GM12878 (cell line): ENCODE measurements at regions not wholly inside any gene's neighbourhood (a gene's known extent, or its start where the extent isn't known, plus 50 kb on each side); places are given as distances from the start of the nearest gene placed in this dataset.

Experiments used
- ATAC-seq: fragments of 200-7000 bp; cut with Tn5 transposase; 3 replicates; pipeline ENCODE4 v1.9.1; 2020; ENCODE audit warnings: mild to moderate bottlenecking, moderate library complexity
- BruUV-seq: library from RNA; stranded (reverse); fragments of 400-500 nt; replicated peaks from 2 replicates; lab custom pipeline; 2021; lab: Mats Ljungman, UMichigan
- CTCF ChIA-PET: fragments of 300-600 bp; sonication (Branson Sonifier 250); formaldehyde crosslinking; extraction: SDS; loops from one replicate; lab custom pipeline; 2021; ENCODE audit warnings: inconsistent platforms; lab: Yijun Ruan, JAX
- POLR2A ChIA-PET: fragments of 350-600 bp; formaldehyde crosslinking; extraction: SDS; loops from one replicate; lab custom pipeline; 2021; ENCODE audit warnings: inconsistent platforms; lab: Charles Lee
- RAD21 ChIA-PET: fragments of 300-600 bp; sonication (Branson Sonifier 250); formaldehyde crosslinking; loops from one replicate; lab custom pipeline; 2023; ENCODE audit warnings: antibody characterized with exemption; ENCODE audit not compliant: unreplicated experiment; lab: Charles Lee
- SMC1A ChIA-PET: fragments of 300-600 bp; sonication (Branson Sonifier 250); formaldehyde crosslinking; loops from one replicate; lab custom pipeline; 2023; ENCODE audit not compliant: unreplicated experiment, uncharacterized antibody; lab: Charles Lee
- DNase-seq: peaks from one replicate; pipeline ENCODE4 v3.0.0-alpha.2; 2011; ENCODE audit warnings: low read depth, low spot score
- FAIRE-seq: peaks from 3 replicates; lab custom pipeline; 2011; peaks lifted over from hg19 to GRCh38; lab: Jason Lieb, UNC
- H2AFZ ChIP-seq: 2 replicates; pipeline ENCODE4 v1.6.0; 2011; ENCODE audit warnings: low read depth, low read length, control low read depth; ENCODE audit not compliant: control insufficient read depth
- H3K27ac ChIP-seq: 2 replicates; pipeline ENCODE4 v1.5.1; 2011; ENCODE audit warnings: control low read depth; ENCODE audit not compliant: control insufficient read depth, insufficient read depth
- H3K27me3 ChIP-seq, 2 experiments: replicated peaks in 1 of 2; 2 replicates each; pipeline versions ENCODE4 v1.6.0 to v1.6.1; 2011; ENCODE audit warnings: low read length in 1 of 2; ENCODE audit not compliant: control insufficient read depth in 2 of 2, insufficient read depth in 2 of 2
- H3K36me3 ChIP-seq, 2 experiments: 2 replicates each; pipeline ENCODE4 v1.5.1; 2011; ENCODE audit warnings: low read length in 1 of 2; ENCODE audit not compliant: control insufficient read depth in 2 of 2, insufficient read depth in 2 of 2
- H3K4me1 ChIP-seq: 2 replicates; pipeline ENCODE4 v1.6.1; 2011; ENCODE audit warnings: mild to moderate bottlenecking, low read length, moderate library complexity, mixed read lengths; ENCODE audit not compliant: control insufficient read depth, insufficient read depth
- H3K4me2 ChIP-seq: 2 replicates; pipeline ENCODE4 v1.6.0; 2011; ENCODE audit warnings: control low read depth; ENCODE audit not compliant: control insufficient read depth, insufficient read depth
- H3K4me3 ChIP-seq: fragments of 200-600 bp; sonication (generic); 2 replicates; pipeline ENCODE4 v1.5.1; 2016
- H3K79me2 ChIP-seq: 2 replicates; pipeline ENCODE4 v1.6.0; 2011; ENCODE audit warnings: low read length; ENCODE audit not compliant: control insufficient read depth, insufficient read depth
- H3K9ac ChIP-seq: 2 replicates; pipeline ENCODE4 v1.8.0; 2011; ENCODE audit warnings: low read length, control low read depth, mixed read lengths; ENCODE audit not compliant: control insufficient read depth, insufficient read depth
- H3K9me3 ChIP-seq: replicated peaks from 3 replicates; pipeline ENCODE4 v1.5.1; 2011; ENCODE audit warnings: mild to moderate bottlenecking, low read length; ENCODE audit not compliant: control insufficient read depth, insufficient read depth
- H4K20me1 ChIP-seq: 2 replicates; pipeline ENCODE4 v1.6.0; 2011; ENCODE audit not compliant: control insufficient read depth, insufficient read depth
- ASH2L ChIP-seq: fragments of 300-600, 200-600 bp; sonication (generic); IDR thresholded peaks from 2 replicates; pipeline ENCODE4 v1.6.1; 2017; ENCODE audit warnings: low read depth, mild to moderate bottlenecking, borderline replicate concordance
- BACH1 ChIP-seq: fragments of 450-650 bp; IDR thresholded peaks from 2 replicates; pipeline ENCODE4 v1.6.1; 2017; ENCODE audit warnings: mild to moderate bottlenecking, borderline replicate concordance
- BCL11A ChIP-seq: IDR thresholded peaks from 2 replicates; pipeline ENCODE4 v1.6.1; 2011; ENCODE audit warnings: low read depth, low read length
- CEBPB ChIP-seq, 2 experiments: fragments of 150-350 bp in 1 of 2; IDR thresholded peaks; 2 replicates each; pipeline ENCODE4 v1.6.1; 2012 to 2014; ENCODE audit warnings: low read depth in 2 of 2, low read length in 2 of 2, borderline replicate concordance in 1 of 2, inconsistent platforms in 1 of 2
- ETV6 ChIP-seq, 2 experiments: fragments of 450-650 bp in 1 of 2; IDR thresholded peaks in 1 of 2; conservative IDR thresholded peaks in 1 of 2; 2 replicates each; pipeline ENCODE4 v1.6.1; 2014; ENCODE audit warnings: antibody characterized with exemption in 1 of 2, borderline replicate concordance in 1 of 2, low read depth in 1 of 2, mild to moderate bottlenecking in 1 of 2, moderate library complexity in 1 of 2
- EZH2 ChIP-seq: IDR thresholded peaks from 2 replicates; pipeline ENCODE4 v1.6.1; 2012; ENCODE audit warnings: low read depth, mild to moderate bottlenecking, control low read depth, inconsistent platforms, low read length, borderline replicate concordance; ENCODE audit not compliant: control insufficient read depth
- FOXM1 ChIP-seq: IDR thresholded peaks from 2 replicates; pipeline ENCODE4 v1.6.1; 2012; ENCODE audit warnings: low read depth, mild to moderate bottlenecking, inconsistent platforms, low read length, moderate library complexity
- HDGF ChIP-seq: fragments of 450-650 bp; IDR thresholded peaks from 2 replicates; pipeline ENCODE4 v1.6.1; 2016; ENCODE audit warnings: antibody characterized with exemption
- HSF1 ChIP-seq: fragments of 150-350 bp; IDR thresholded peaks from 2 replicates; pipeline ENCODE4 v1.6.1; 2014; ENCODE audit warnings: mild to moderate bottlenecking, low read depth, low read length
- MTA2 ChIP-seq: fragments of 450-650 bp; IDR thresholded peaks from 2 replicates; pipeline ENCODE4 v1.6.1; 2016; ENCODE audit warnings: low read depth, mild to moderate bottlenecking, moderate library complexity
- MYB ChIP-seq: fragments of 150-350 bp; IDR thresholded peaks from 2 replicates; pipeline ENCODE4 v1.6.1; 2014; ENCODE audit warnings: mild to moderate bottlenecking, low read depth, low read length, borderline replicate concordance
- NR2C2 ChIP-seq: IDR thresholded peaks from 2 replicates; pipeline ENCODE4 v1.6.1; 2011; ENCODE audit warnings: borderline replicate concordance, low read depth; ENCODE audit not compliant: control insufficient read depth, insufficient read length
- NR2F1 ChIP-seq: fragments of 450-650 bp; conservative IDR thresholded peaks from 2 replicates; pipeline ENCODE4 v1.6.1; 2017; ENCODE audit warnings: mild to moderate bottlenecking
- PKNOX1 ChIP-seq: fragments of 450-650 bp; IDR thresholded peaks from 2 replicates; pipeline ENCODE4 v1.6.1; 2016; ENCODE audit warnings: mild to moderate bottlenecking
- RB1 ChIP-seq: fragments of 450-650 bp; formaldehyde crosslinking; IDR thresholded peaks from 2 replicates; pipeline ENCODE4 v1.6.1; 2017; ENCODE audit warnings: mild to moderate bottlenecking, borderline replicate concordance
- RCOR1 ChIP-seq: conservative IDR thresholded peaks from 2 replicates; pipeline ENCODE4 v1.6.1; 2012; ENCODE audit warnings: low read depth, low read length, improper control_type of control experiment
- TCF3 ChIP-seq: IDR thresholded peaks from 2 replicates; pipeline ENCODE4 v1.6.1; 2012; ENCODE audit warnings: low read depth, mild to moderate bottlenecking, low read length, borderline replicate concordance; ENCODE audit not compliant: insufficient read depth
- YBX1 ChIP-seq: fragments of 450-650 bp; IDR thresholded peaks from 2 replicates; pipeline ENCODE4 v1.6.1; 2016; ENCODE audit warnings: antibody characterized with exemption
- ZBTB40 ChIP-seq: fragments of 450-650 bp; IDR thresholded peaks from 2 replicates; pipeline ENCODE4 v1.6.1; 2016; ENCODE audit warnings: mild to moderate bottlenecking, moderate library complexity, borderline replicate concordance
- ZNF207 ChIP-seq: fragments of 450-650 bp; IDR thresholded peaks from 2 replicates; pipeline ENCODE4 v1.6.1; 2014; ENCODE audit warnings: antibody characterized with exemption, mild to moderate bottlenecking, borderline replicate concordance
- WGBS: methylation state at CpG from one replicate; pipeline ENCODE4 v1.1.6; 2016; ENCODE audit warnings: low lambda C conversion rate; ENCODE audit not compliant: insufficient replicate concordance, insufficient coverage; ENCODE audit errors: missing lambda C conversion rate; 5-methylcytosine and 5-hydroxymethylcytosine counted together
- in situ Hi-C: fragments of 300-500 bp; cut with MboI; formaldehyde crosslinking; loops from 9 replicates; pipeline ENCODE4 v1.14.3; 2018; ENCODE audit warnings: mixed read lengths
- intact Hi-C: fragments of 100-400 bp; cut with micrococcal nuclease; formaldehyde crosslinking; loops from one replicate; pipeline ENCODE4 v1.14.2; 2022; ENCODE audit not compliant: unreplicated experiment

- ChIA-PET RAD21 (no interaction called here), CTCF (no interaction called here), SMC1A (no interaction called here), POLR2A (no interaction called here)
- in situ Hi-C loops (no loop called here), intact Hi-C loops (no loop called here)
- Histone ChIP-seq H3K4me3 (no peak overlapping the region), H3K27me3 (no peaks in the 10 kb centered on the region), H2AFZ (no peak overlapping the region), H3K4me2 (no peak overlapping the region), H3K9ac (no peak overlapping the region), H4K20me1 (no peaks in the 10 kb centered on the region), H3K79me2 (no peaks in the 10 kb centered on the region), H3K27ac (no peak overlapping the region), H3K9me3 (no peaks in the 10 kb centered on the region), H3K4me1 (no peaks in the 10 kb centered on the region), H3K36me3 (no peaks in the 10 kb centered on the region)
- TF ChIP-seq TCF3 (no peak), FOXM1 (no peak), ZBTB40 (no peak), CEBPB (IDR thresholded peaks at IDR 0.05; ENCODE audit: borderline replicate concordance in 1 of 2, low read depth in 2 of 2, low read length in 2 of 2) (no peak), HDGF (no peak), ETV6 (conservative IDR thresholded peaks at IDR 0.05 in 1 of 2, IDR thresholded peaks at IDR 0.05 in 1 of 2; ENCODE audit: borderline replicate concordance in 1 of 2, low read depth in 1 of 2) (no peak), MTA2 (no peak), BCL11A (no peak), HSF1 (no peak), YBX1 (no peak), MYB (no peak), RB1 (no peak), PKNOX1 (no peak), RCOR1 (no peak), BACH1 (no peak), NR2C2 (no peak), EZH2 (no peak), ZNF207 (no peak), NR2F1 (no peak), ASH2L (no peak)
- FAIRE-seq = no peak
- no TSS peak for BruUV-seq
- no peak for ATAC-seq
- no peak for DNase-seq
- WGBS = 77% methylated on average over 3 of the region's 3 CpGs
Measured at GRCh38 chr4:189822326-189822725, 118.3 kb upstream of the FRG1 start.
